PC-3 (cell line): ENCODE measurements at regions not wholly inside any gene's neighbourhood (a gene's known extent, or its start where the extent isn't known, plus 50 kb on each side); places are given as distances from the start of the nearest gene placed in this dataset.

ENCODE experiments used
- ATAC-seq: fragments of 200-7000 bp; cut with Tn5 transposase; 2 replicates; pipeline ENCODE4 v1.9.1; 2020; ENCODE audit warnings: mild to moderate bottlenecking, moderate library complexity
- BruUV-seq: library from RNA; stranded (reverse); fragments of 400-500 nt; replicated peaks from 2 replicates; lab custom pipeline; 2021; lab: Mats Ljungman, UMichigan
- CTCF ChIA-PET: fragments of 300-600 bp; sonication (Branson Sonifier 250); formaldehyde crosslinking; loops from one replicate; lab custom pipeline; 2022; ENCODE audit warnings: antibody characterized with exemption; lab: Charles Lee
- POLR2A ChIA-PET: fragments of 300-600 bp; sonication (Branson Sonifier 250); formaldehyde crosslinking; loops from one replicate; lab custom pipeline; 2022; ENCODE audit warnings: antibody characterized with exemption; ENCODE audit not compliant: unreplicated experiment; lab: Charles Lee
- DNase-seq: peaks from one replicate; pipeline ENCODE4 v3.0.0-alpha.2; 2015
- H2AFZ ChIP-seq: fragments of 300-600 bp; sonication (generic); 2 replicates; pipeline ENCODE4 v1.6.0; 2016; ENCODE audit warnings: antibody characterized with exemption, low read length
- H3F3A ChIP-seq: fragments of 300-600 bp; sonication (generic); one replicate; pipeline ENCODE4 v1.6.0; 2017; ENCODE audit warnings: antibody characterized with exemption, low read length, control low read depth, mild to moderate bottlenecking; ENCODE audit not compliant: unreplicated experiment
- H3K27ac ChIP-seq: fragments of 300-600 bp; sonication (generic); 2 replicates; pipeline ENCODE4 v1.5.1; 2016; ENCODE audit warnings: mild to moderate bottlenecking, low read length
- H3K27me3 ChIP-seq: fragments of 300-600 bp; sonication (generic); 2 replicates; pipeline ENCODE4 v1.6.1; 2016; ENCODE audit warnings: low read length, mixed read lengths
- H3K36me3 ChIP-seq: fragments of 300-600 bp; sonication (generic); 2 replicates; pipeline ENCODE4 v1.6.1; 2016; ENCODE audit warnings: low read depth, mixed run types, low read length, mixed read lengths
- H3K4me1 ChIP-seq: fragments of 300-600 bp; sonication (generic); 2 replicates; pipeline ENCODE4 v1.5.1; 2016; ENCODE audit warnings: low read length; ENCODE audit not compliant: insufficient read depth
- H3K4me2 ChIP-seq: fragments of 300-600 bp; sonication (generic); 2 replicates; pipeline ENCODE4 v1.6.0; 2016; ENCODE audit warnings: low read length
- H3K4me3 ChIP-seq: fragments of 300-600 bp; sonication (generic); 2 replicates; pipeline ENCODE4 v1.5.1; 2016; ENCODE audit warnings: mild to moderate bottlenecking, low read length, mixed read lengths
- H3K79me2 ChIP-seq: fragments of 300-600 bp; sonication (generic); 2 replicates; pipeline ENCODE4 v1.6.1; 2017; ENCODE audit warnings: low read length, mixed read lengths
- H3K9ac ChIP-seq: fragments of 300-600 bp; sonication (generic); 2 replicates; pipeline ENCODE4 v1.6.0; 2016; ENCODE audit warnings: mild to moderate bottlenecking, low read length
- H3K9me2 ChIP-seq: fragments of 300-600 bp; sonication (generic); replicated peaks from 2 replicates; pipeline ENCODE4 v1.6.1; 2016; ENCODE audit warnings: mixed run types, low read length, mixed read lengths
- H3K9me3 ChIP-seq: fragments of 300-600 bp; sonication (generic); 2 replicates; pipeline ENCODE4 v1.6.1; 2016; ENCODE audit warnings: low read length, mixed read lengths
- H4K20me1 ChIP-seq: fragments of 300-600 bp; sonication (generic); 2 replicates; pipeline ENCODE4 v1.6.1; 2016; ENCODE audit warnings: low read length, mixed read lengths
- CTCF ChIP-seq: fragments of 300-600 bp; sonication (generic); conservative IDR thresholded peaks from 2 replicates; pipeline ENCODE4 v1.5.1; 2017; ENCODE audit warnings: antibody characterized with exemption, low read depth, mild to moderate bottlenecking, low read length
- EZH2 ChIP-seq: fragments of 300-600 bp; sonication (generic); IDR thresholded peaks from one replicate; pipeline ENCODE4 v1.6.1; 2017; ENCODE audit warnings: antibody characterized with exemption, mild to moderate bottlenecking, low read length; ENCODE audit not compliant: unreplicated experiment
- EZH2phosphoT487 ChIP-seq: fragments of 300-600 bp; sonication (generic); IDR thresholded peaks from 2 replicates; pipeline ENCODE4 v1.6.1; 2018; ENCODE audit warnings: mild to moderate bottlenecking, antibody characterized with exemption, low read length, borderline replicate concordance
- intact Hi-C: fragments of 100-400 bp; cut with micrococcal nuclease; formaldehyde crosslinking; loops from 2 replicates; pipeline ENCODE4 v1.9.0; 2023

- Histone ChIP-seq H3F3A (no peaks in the 10 kb centered on the region), H3K27ac (no peak overlapping the region), H4K20me1 (no peaks in the 10 kb centered on the region), H3K9ac (no peak overlapping the region), H3K4me2 (no peak overlapping the region), H3K27me3 (no peaks in the 10 kb centered on the region), H2AFZ (no peak overlapping the region), H3K4me3 (no peak overlapping the region), H3K4me1 (no peaks in the 10 kb centered on the region), H3K9me3 (no peaks in the 10 kb centered on the region), H3K79me2 (no peaks in the 10 kb centered on the region), H3K9me2 (no peaks in the 10 kb centered on the region), H3K36me3 (no peaks in the 10 kb centered on the region)
- DNase-seq (no peak), ATAC-seq (no peak)
- ChIA-PET POLR2A (no interaction called here), CTCF (no interaction called here)
- no peak for TF ChIP-seq EZH2phosphoT487
- no peak for TF ChIP-seq EZH2
- TF ChIP-seq CTCF, result no peak
- intact Hi-C loops, result no loop called here
- no TSS peak for BruUV-seq
Observed at GRCh38 chr13:61486496-61486895, 70.8 kb upstream of the PCDH20 start.

- H3K9me3 ChIP-seq, result no peaks in the 10 kb centered on the region
Observed at GRCh38 chr13:61485128-61485765, 69.6 kb upstream of the PCDH20 start.

More at GRCh38 chr13:61485128-61485765, 69.6 kb upstream of the PCDH20 start:
- TF ChIP-seq CTCF (no peak), EZH2phosphoT487 (no peak), EZH2 (no peak)
- no peak overlapping the region for H3K4me3 ChIP-seq
- H3K36me3 ChIP-seq, result no peaks in the 10 kb centered on the region
- intact Hi-C loops, result no loop called here
- H3K79me2 ChIP-seq, result no peaks in the 10 kb centered on the region
- BruUV-seq, result no TSS peak
- no peak overlapping the region for H2AFZ ChIP-seq
- no peak overlapping the region for H3K9ac ChIP-seq
- H3F3A ChIP-seq, result no peaks in the 10 kb centered on the region
- no peak for ATAC-seq
- no peak overlapping the region for H3K27ac ChIP-seq
- no peaks in the 10 kb centered on the region for H3K4me1 ChIP-seq
- ChIA-PET POLR2A (no interaction called here), CTCF (no interaction called here)
- no peak overlapping the region for H3K4me2 ChIP-seq
- no peaks in the 10 kb centered on the region for H3K27me3 ChIP-seq
- DNase-seq, result no peak
- H3K9me2 ChIP-seq, result no peaks in the 10 kb centered on the region
- H4K20me1 ChIP-seq, result no peaks in the 10 kb centered on the region
